A549 (cell line): ENCODE measurements at regions not wholly inside any gene's neighbourhood (a gene's known extent, or its start where the extent isn't known, plus 50 kb on each side); places are given as distances from the start of the nearest gene placed in this dataset.

Experiments used
- POLR2A ChIP-seq: IDR thresholded peaks from 2 replicates; pipeline ENCODE4 v1.6.1; 2012; ENCODE audit warnings: mild to moderate bottlenecking, low read length
- TP53 ChIP-seq: fragments of 250-450 bp; sonication (Bioruptor Pico); IDR thresholded peaks from 2 replicates; pipeline ENCODE4 v1.5.0; 2021; ENCODE audit warnings: mild to moderate bottlenecking, moderate library complexity
- TF ChIP-seq, protein P1 (sequence below): IDR thresholded peaks from 2 replicates; pipeline ENCODE4 v1.6.1; 2012

DNA sequence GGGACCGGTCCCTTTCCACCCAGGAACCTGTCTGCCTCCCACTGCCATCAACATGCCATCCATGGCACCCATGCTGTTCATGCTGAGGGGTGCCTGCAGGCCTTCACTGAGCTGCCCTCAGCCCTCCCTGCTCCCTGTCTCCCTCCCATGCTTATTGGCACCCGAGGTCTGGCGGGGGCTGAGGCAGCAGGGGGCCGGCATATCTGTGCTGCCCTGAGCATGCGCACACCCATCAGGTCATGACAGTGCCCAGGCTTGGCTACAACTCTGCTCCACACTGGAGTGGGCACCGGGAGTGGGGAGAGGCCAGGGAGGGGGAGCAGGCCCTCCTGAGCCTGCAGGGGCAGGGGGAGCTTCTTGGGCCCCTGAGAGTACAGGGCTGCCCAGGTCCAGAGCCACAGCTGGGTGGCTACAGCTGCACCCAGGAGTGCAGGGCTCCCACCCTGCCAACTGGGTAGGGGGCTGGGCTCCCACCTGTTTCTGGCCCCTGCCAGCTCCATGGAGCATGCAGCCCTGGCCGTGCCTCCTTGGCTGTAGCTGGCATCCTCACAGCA lies 395.8 kb upstream of the DMD start:
- TF ChIP-seq POLR2A (no peak), TP53 (CRISPR knock-in tag) (no peak)
- TF ChIP-seq, protein P1, sequence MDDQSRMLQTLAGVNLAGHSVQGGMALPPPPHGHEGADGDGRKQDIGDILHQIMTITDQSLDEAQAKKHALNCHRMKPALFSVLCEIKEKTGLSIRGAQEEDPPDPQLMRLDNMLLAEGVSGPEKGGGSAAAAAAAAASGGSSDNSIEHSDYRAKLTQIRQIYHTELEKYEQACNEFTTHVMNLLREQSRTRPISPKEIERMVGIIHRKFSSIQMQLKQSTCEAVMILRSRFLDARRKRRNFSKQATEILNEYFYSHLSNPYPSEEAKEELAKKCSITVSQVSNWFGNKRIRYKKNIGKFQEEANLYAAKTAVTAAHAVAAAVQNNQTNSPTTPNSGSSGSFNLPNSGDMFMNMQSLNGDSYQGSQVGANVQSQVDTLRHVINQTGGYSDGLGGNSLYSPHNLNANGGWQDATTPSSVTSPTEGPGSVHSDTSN: no peak
